SK-N-SH (cell line): ENCODE measurements at regions not wholly inside any gene's neighbourhood (a gene's known extent, or its start where the extent isn't known, plus 50 kb on each side); places are given as distances from the start of the nearest gene placed in this dataset.

ENCODE experiments used
- CTCF ChIP-seq: fragments of 200-600 bp; sonication (generic); IDR thresholded peaks from 2 replicates; pipeline ENCODE4 v1.6.1; 2017; ENCODE audit warnings: antibody characterized with exemption, mild to moderate bottlenecking, moderate library complexity
- POLR2AphosphoS5 ChIP-seq: IDR thresholded peaks from 2 replicates; pipeline ENCODE4 v1.6.1; 2012; ENCODE audit warnings: low read depth, low read length
- RFX5 ChIP-seq: IDR thresholded peaks from 2 replicates; pipeline ENCODE4 v1.6.1; 2012; ENCODE audit warnings: mild to moderate bottlenecking, improper control_type of control experiment, low read length
- ZBTB33 ChIP-seq: IDR thresholded peaks from 2 replicates; pipeline ENCODE4 v1.4.0; 2012; ENCODE audit warnings: low read depth, borderline replicate concordance

- TF ChIP-seq POLR2AphosphoS5 (no peak), CTCF (no peak), RFX5 (no peak), ZBTB33 (no peak)
These were observed 186.5 kb upstream of the ID2 start for GRCh38 chr2:8495189-8495989.
